ENCODE measurements at regions not wholly inside any gene's neighbourhood (a gene's known extent, or its start where the extent isn't known, plus 50 kb on each side); places are given as distances from the start of the nearest gene placed in this dataset.
A peak's percentile ranks its signal among the peaks of the same experiment; 100 is the strongest.
"Not testable (repeated sequence)": the region's sequence is repeated elsewhere in the genome, so short reads cannot be mapped to it uniquely, and the experiment has no call there.

DNA sequence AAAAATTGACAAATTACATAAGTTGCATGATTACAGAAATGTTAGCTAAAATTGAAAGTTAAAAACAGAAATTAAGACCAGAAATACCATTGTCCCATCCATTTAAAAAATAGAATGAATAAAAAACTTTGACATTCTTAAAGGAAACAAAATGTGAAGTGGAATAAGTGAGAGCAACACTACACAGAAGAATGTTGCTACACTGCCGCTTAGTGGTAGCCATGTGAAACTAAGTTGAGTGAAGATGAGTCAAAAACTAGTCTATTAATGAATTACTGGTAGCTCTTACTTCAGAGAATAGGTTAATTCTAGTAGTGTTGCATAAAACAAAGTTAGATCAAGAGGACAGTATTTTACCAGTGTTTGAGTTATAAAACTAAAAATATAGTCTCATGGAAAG, 571.0 kb upstream of the KLHL4 start:
- TF ChIP-seq, protein P1, sequence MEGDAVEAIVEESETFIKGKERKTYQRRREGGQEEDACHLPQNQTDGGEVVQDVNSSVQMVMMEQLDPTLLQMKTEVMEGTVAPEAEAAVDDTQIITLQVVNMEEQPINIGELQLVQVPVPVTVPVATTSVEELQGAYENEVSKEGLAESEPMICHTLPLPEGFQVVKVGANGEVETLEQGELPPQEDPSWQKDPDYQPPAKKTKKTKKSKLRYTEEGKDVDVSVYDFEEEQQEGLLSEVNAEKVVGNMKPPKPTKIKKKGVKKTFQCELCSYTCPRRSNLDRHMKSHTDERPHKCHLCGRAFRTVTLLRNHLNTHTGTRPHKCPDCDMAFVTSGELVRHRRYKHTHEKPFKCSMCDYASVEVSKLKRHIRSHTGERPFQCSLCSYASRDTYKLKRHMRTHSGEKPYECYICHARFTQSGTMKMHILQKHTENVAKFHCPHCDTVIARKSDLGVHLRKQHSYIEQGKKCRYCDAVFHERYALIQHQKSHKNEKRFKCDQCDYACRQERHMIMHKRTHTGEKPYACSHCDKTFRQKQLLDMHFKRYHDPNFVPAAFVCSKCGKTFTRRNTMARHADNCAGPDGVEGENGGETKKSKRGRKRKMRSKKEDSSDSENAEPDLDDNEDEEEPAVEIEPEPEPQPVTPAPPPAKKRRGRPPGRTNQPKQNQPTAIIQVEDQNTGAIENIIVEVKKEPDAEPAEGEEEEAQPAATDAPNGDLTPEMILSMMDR (IDR thresholded peaks at IDR 0.05; ENCODE audit: control insufficient read depth, extremely low read depth, insufficient read depth), result peak; percentile 66
- DNase-seq (ENCODE audit: low read depth), result no peak
- no peak overlapping the region for H3K4me3 ChIP-seq (ENCODE audit: low read depth, low read length)

DNA sequence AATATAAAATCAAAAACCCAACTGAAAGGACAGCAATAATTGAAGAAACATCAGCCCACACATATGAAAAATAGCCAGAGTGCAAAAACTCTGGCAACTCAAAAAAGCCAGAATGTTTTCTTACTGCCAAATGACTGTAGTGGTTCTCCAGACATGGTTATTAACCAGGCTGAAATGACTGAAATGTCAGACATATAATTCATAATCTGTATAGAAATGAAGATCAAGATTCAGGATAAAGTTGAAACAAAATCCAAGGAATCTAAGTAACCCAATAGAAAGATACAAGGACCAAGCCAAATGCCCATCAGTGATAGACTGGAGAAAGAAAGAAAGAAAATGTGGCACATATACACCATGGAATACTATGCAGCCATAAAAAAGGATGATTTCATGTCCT, 553.3 kb upstream of the KLHL4 start:
- no peak overlapping the region for H3K4me3 ChIP-seq (ENCODE audit: low read depth, low read length)
- TF ChIP-seq, protein P1 (IDR thresholded peaks at IDR 0.05; ENCODE audit: control insufficient read depth, extremely low read depth, insufficient read depth), result no peak
- DNase-seq (ENCODE audit: low read depth), result no peak

DNA sequence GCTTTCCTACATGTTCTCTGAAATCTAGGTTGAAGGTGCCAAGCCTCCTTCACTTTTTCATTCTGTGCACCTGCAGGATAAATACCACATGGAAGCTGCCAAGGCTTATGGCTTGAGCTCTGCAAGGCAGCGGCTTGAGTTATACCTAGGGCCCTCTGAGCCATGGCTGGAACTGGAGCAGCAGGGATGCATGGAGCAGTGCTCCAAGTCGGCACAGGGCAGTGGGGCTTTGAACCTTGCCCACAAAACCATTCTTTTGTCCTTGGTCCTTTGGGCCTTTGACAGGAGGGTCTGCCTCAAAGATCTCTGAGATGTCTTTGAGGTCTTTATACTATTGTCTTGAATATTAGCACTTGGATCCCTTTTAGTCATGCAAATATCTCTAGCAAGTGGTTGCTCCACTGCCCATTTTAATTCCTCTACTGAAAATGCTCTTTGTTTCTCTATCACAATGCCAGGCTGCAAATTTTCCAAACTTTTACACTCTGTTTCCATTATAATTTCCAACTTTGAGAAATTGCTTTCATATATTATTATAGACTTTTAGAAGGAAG, 536.2 kb upstream of the KLHL4 start:
- no peak overlapping the region for H3K4me3 ChIP-seq (ENCODE audit: low read depth, low read length)
- TF ChIP-seq, protein P1 (IDR thresholded peaks at IDR 0.05; ENCODE audit: control insufficient read depth, extremely low read depth, insufficient read depth), result no peak
- DNase-seq (ENCODE audit: low read depth), result no peak

DNA sequence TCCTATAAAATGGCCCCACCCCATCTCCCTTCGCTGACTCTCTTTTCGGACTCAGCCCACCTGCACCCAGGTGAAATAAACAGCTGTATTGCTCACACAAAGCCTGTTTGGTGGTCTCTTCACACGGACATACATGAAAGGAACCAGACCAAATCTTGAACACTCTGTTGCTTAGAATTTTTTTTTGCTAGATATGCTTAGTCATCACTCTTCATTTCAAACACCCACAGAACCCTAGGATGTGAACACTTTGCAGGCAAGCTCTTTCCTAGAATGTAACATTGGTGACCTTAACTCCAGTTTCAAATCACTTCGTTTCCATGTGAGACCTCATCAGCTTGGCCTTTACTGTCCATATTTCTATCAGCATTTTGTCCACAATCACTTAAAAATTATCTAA, 530.3 kb upstream of the KLHL4 start:
- not testable (repeated sequence) for H3K4me3 ChIP-seq (ENCODE audit: low read depth, low read length); DNase-seq (ENCODE audit: low read depth)

DNA sequence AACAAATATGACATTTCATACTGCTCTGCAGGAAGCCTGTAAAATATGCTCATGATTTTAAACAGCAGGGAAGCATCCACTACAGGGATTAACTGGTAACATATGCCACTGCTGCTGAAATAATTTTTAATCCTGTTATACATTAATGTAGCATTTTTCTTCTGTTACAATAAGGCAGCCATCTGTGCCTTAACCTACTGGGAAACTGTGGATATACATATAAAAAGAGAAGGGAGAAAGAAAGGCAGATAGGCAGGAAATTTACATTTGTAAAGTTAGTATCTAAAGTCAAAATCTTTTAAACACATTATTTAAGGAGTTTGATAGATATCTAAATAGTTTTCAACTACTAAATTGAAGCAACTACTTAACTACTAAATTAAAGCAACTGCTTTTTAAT, 514.6 kb upstream of the KLHL4 start:
- TF ChIP-seq, protein P1 (IDR thresholded peaks at IDR 0.05; ENCODE audit: control insufficient read depth, extremely low read depth, insufficient read depth), result no peak

DNA sequence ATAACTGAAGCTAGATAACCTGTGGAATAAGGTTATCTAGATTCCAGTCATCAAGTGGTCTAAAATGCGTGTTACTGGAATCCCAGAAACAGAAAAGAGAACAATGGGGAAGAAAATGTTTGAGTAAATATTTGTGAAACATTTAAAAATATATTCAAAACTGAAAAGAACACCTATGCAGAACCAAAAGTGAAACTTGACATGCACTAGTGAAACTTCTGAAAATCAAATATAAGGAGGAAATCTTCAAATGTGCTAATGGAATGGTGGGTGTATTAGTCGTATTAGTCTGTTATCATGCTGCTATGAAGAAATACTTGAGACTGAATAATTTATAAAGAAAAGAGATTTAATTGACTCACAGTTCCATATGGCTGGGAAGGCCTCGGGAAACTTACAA, 512.4 kb upstream of the KLHL4 start:
- no peak for DNase-seq (ENCODE audit: low read depth)
- TF ChIP-seq, protein P1 (IDR thresholded peaks at IDR 0.05; ENCODE audit: control insufficient read depth, extremely low read depth, insufficient read depth), result no peak
- no peak overlapping the region for H3K4me3 ChIP-seq (ENCODE audit: low read depth, low read length)

More for the DNA sequence above, 514.6 kb upstream of the KLHL4 start:
- H3K4me3 ChIP-seq (ENCODE audit: low read depth, low read length), result no peak overlapping the region
- DNase-seq (ENCODE audit: low read depth), result no peak

DNA sequence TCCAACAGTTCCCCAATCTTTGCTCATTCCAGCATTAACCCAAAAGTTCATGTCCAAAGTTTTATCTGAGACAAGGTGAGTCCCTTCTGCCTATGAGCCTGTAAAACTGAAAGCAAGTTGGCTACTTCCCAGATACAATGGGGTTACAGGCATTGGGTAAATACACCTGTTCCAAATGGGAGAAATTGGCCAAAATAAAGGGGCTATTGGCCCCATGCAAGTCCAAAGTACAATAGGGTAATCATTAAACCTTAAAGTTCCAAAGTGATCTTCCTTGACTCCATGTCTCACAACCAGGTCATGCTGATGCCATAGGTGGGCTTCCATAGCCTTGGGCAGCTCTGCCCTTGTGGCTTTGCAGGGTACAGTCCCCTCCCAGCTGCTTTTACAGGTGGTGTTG, 511.7 kb upstream of the KLHL4 start:
- TF ChIP-seq, protein P1 (IDR thresholded peaks at IDR 0.05; ENCODE audit: control insufficient read depth, extremely low read depth, insufficient read depth), result no peak
- DNase-seq (ENCODE audit: low read depth), result no peak
- H3K4me3 ChIP-seq (ENCODE audit: low read depth, low read length), result no peak overlapping the region

All from LNCaP clone FGC (cell line).